Activated CD4-positive, alpha-beta T cell treated with anti-CD3 and anti-CD28 coated beads, Interleukin-2, amount 10 ng/mL, durations not matched to agents 7 days and 5 days (primary cell): ENCODE measurements at regions not wholly inside any gene's neighbourhood (a gene's known extent, or its start where the extent isn't known, plus 50 kb on each side); places are given as distances from the start of the nearest gene placed in this dataset.

ENCODE experiments used
- CTCF ChIA-PET: fragments of 350-600 bp; sonication (Branson Sonifier 250); formaldehyde crosslinking; loops from one replicate; lab custom pipeline; 2021; ENCODE audit warnings: antibody characterized with exemption; lab: Charles Lee
- POLR2A ChIA-PET: fragments of 350-600 bp; sonication (Branson Sonifier 250); formaldehyde crosslinking; loops from one replicate; lab custom pipeline; 2021; ENCODE audit warnings: antibody characterized with exemption; lab: Charles Lee
- DNase-seq: peaks from one replicate; pipeline ENCODE4 v3.0.0-alpha.2; 2020
- H3K27ac Mint-ChIP-seq: one replicate; pipeline ENCODE4 v1.8.0; 2021; ENCODE audit warnings: mild to moderate bottlenecking, moderate library complexity, mixed read lengths
- H3K27me3 Mint-ChIP-seq: one replicate; pipeline ENCODE4 v1.8.0; 2021; ENCODE audit warnings: mixed read lengths
- H3K36me3 Mint-ChIP-seq: one replicate; pipeline ENCODE4 v1.8.0; 2021; ENCODE audit warnings: low read depth, mixed read lengths
- H3K4me1 Mint-ChIP-seq: one replicate; pipeline ENCODE4 v1.8.0; 2021; ENCODE audit warnings: mixed read lengths
- H3K4me3 Mint-ChIP-seq: one replicate; pipeline ENCODE4 v1.8.0; 2021; ENCODE audit warnings: mild to moderate bottlenecking, moderate library complexity, mixed read lengths
- H3K9me3 Mint-ChIP-seq: one replicate; pipeline ENCODE4 v1.8.0; 2021; ENCODE audit warnings: mixed read lengths

- Mint-ChIP-seq H3K36me3 (no peaks in the 10 kb centered on the region), H3K4me3 (no peak overlapping the region), H3K4me1 (no peaks in the 10 kb centered on the region), H3K9me3 (peaks cover 2% of the 10 kb centered on the region), H3K27me3 (no peaks in the 10 kb centered on the region), H3K27ac (no peak overlapping the region)
- DNase-seq: no peak
- POLR2A ChIA-PET: no interaction called here
- CTCF ChIA-PET: no interaction called here
Measured at GRCh38 chr9:10674586-10674985, 61.8 kb upstream of the PTPRD start.

- Mint-ChIP-seq H3K4me3 (no peak overlapping the region), H3K9me3 (peaks cover 2% of the 10 kb centered on the region), H3K27ac (no peak overlapping the region), H3K4me1 (no peaks in the 10 kb centered on the region), H3K36me3 (no peaks in the 10 kb centered on the region), H3K27me3 (no peaks in the 10 kb centered on the region)
- ChIA-PET CTCF (no interaction called here), POLR2A (no interaction called here)
- DNase-seq: no peak
Measured at GRCh38 chr9:10678010-10678409, 65.2 kb upstream of the PTPRD start.

GRCh38 chr9:10678790-10679189, 66.0 kb upstream of the PTPRD start:
- CTCF ChIA-PET: no interaction called here
- no peak overlapping the region for H3K4me3 Mint-ChIP-seq
- POLR2A ChIA-PET: no interaction called here
- H3K27me3 Mint-ChIP-seq: no peaks in the 10 kb centered on the region
- DNase-seq: no peak
- H3K36me3 Mint-ChIP-seq: no peaks in the 10 kb centered on the region
- no peaks in the 10 kb centered on the region for H3K4me1 Mint-ChIP-seq
- H3K9me3 Mint-ChIP-seq: peaks cover 2% of the 10 kb centered on the region
- H3K27ac Mint-ChIP-seq: no peak overlapping the region

GRCh38 chr9:10686943-10687342, 74.1 kb upstream of the PTPRD start:
- no peak overlapping the region for H3K27ac Mint-ChIP-seq
- no peaks in the 10 kb centered on the region for H3K9me3 Mint-ChIP-seq
- ChIA-PET POLR2A (no interaction called here), CTCF (no interaction called here)
- H3K4me3 Mint-ChIP-seq: no peak overlapping the region
- no peaks in the 10 kb centered on the region for H3K4me1 Mint-ChIP-seq
- no peak for DNase-seq
- H3K27me3 Mint-ChIP-seq: no peaks in the 10 kb centered on the region
- H3K36me3 Mint-ChIP-seq: no peaks in the 10 kb centered on the region

GRCh38 chr9:10690546-10690945, 77.7 kb upstream of the PTPRD start:
- Mint-ChIP-seq H3K4me1 (no peaks in the 10 kb centered on the region), H3K27ac (no peak overlapping the region), H3K9me3 (peaks cover 3% of the 10 kb centered on the region), H3K27me3 (no peaks in the 10 kb centered on the region), H3K4me3 (no peak overlapping the region), H3K36me3 (no peaks in the 10 kb centered on the region)
- CTCF ChIA-PET: no interaction called here
- POLR2A ChIA-PET: no interaction called here
- DNase-seq: no peak

- POLR2A ChIA-PET: no interaction called here
- no peaks in the 10 kb centered on the region for H3K4me1 Mint-ChIP-seq
Measured at GRCh38 chr9:10697044-10697443, 84.2 kb upstream of the PTPRD start.

GRCh38 chr9:10700291-10700690, 87.5 kb upstream of the PTPRD start:
- ChIA-PET POLR2A (no interaction called here), CTCF (no interaction called here)
- H3K4me1 Mint-ChIP-seq: no peaks in the 10 kb centered on the region
- no peak overlapping the region for H3K4me3 Mint-ChIP-seq
- H3K27ac Mint-ChIP-seq: no peak overlapping the region
- peaks cover 2% of the 10 kb centered on the region for H3K9me3 Mint-ChIP-seq
- no peaks in the 10 kb centered on the region for H3K27me3 Mint-ChIP-seq
- no peak for DNase-seq
- no peaks in the 10 kb centered on the region for H3K36me3 Mint-ChIP-seq

More at GRCh38 chr9:10697044-10697443, 84.2 kb upstream of the PTPRD start:
- H3K9me3 Mint-ChIP-seq: peaks cover 3% of the 10 kb centered on the region
- no peaks in the 10 kb centered on the region for H3K27me3 Mint-ChIP-seq
- CTCF ChIA-PET: no interaction called here
- H3K4me3 Mint-ChIP-seq: no peak overlapping the region
- no peak overlapping the region for H3K27ac Mint-ChIP-seq
- H3K36me3 Mint-ChIP-seq: no peaks in the 10 kb centered on the region
- DNase-seq: no peak

- no peaks in the 10 kb centered on the region for H3K27me3 Mint-ChIP-seq
- no peaks in the 10 kb centered on the region for H3K4me1 Mint-ChIP-seq
- DNase-seq: no peak
- no peak overlapping the region for H3K4me3 Mint-ChIP-seq
- no peak overlapping the region for H3K27ac Mint-ChIP-seq
- ChIA-PET CTCF (no interaction called here), POLR2A (no interaction called here)
- H3K36me3 Mint-ChIP-seq: no peaks in the 10 kb centered on the region
- peaks cover 2% of the 10 kb centered on the region for H3K9me3 Mint-ChIP-seq
Measured at GRCh38 chr9:10700915-10701314, 88.1 kb upstream of the PTPRD start.

- POLR2A ChIA-PET: no interaction called here
- CTCF ChIA-PET: no interaction called here
- Mint-ChIP-seq H3K4me1 (no peaks in the 10 kb centered on the region), H3K9me3 (peaks cover 6% of the 10 kb centered on the region), H3K27ac (no peak overlapping the region), H3K36me3 (no peaks in the 10 kb centered on the region), H3K4me3 (no peak overlapping the region), H3K27me3 (no peaks in the 10 kb centered on the region)
- no peak for DNase-seq
Measured at GRCh38 chr9:10701906-10702305, 89.1 kb upstream of the PTPRD start.

- ChIA-PET POLR2A (no interaction called here), CTCF (no interaction called here)
- H3K4me3 Mint-ChIP-seq: no peak overlapping the region
- no peaks in the 10 kb centered on the region for H3K36me3 Mint-ChIP-seq
- peaks cover 6% of the 10 kb centered on the region for H3K9me3 Mint-ChIP-seq
- no peaks in the 10 kb centered on the region for H3K4me1 Mint-ChIP-seq
- DNase-seq: no peak
- no peak overlapping the region for H3K27ac Mint-ChIP-seq
- H3K27me3 Mint-ChIP-seq: no peaks in the 10 kb centered on the region
Measured at GRCh38 chr9:10703139-10703538, 90.3 kb upstream of the PTPRD start.

GRCh38 chr9:10704720-10705119, 91.9 kb upstream of the PTPRD start:
- no peak overlapping the region for H3K27ac Mint-ChIP-seq
- H3K9me3 Mint-ChIP-seq: peaks cover 6% of the 10 kb centered on the region
- no peak overlapping the region for H3K4me3 Mint-ChIP-seq
- CTCF ChIA-PET: no interaction called here
- H3K27me3 Mint-ChIP-seq: no peaks in the 10 kb centered on the region
- DNase-seq: no peak
- H3K4me1 Mint-ChIP-seq: no peaks in the 10 kb centered on the region
- no peaks in the 10 kb centered on the region for H3K36me3 Mint-ChIP-seq
- POLR2A ChIA-PET: no interaction called here

GRCh38 chr9:10705383-10705782, 92.6 kb upstream of the PTPRD start:
- no peak overlapping the region for H3K27ac Mint-ChIP-seq
- no peak for DNase-seq
- POLR2A ChIA-PET: no interaction called here
- no peak overlapping the region for H3K4me3 Mint-ChIP-seq
- CTCF ChIA-PET: no interaction called here
- H3K27me3 Mint-ChIP-seq: no peaks in the 10 kb centered on the region
- no peaks in the 10 kb centered on the region for H3K36me3 Mint-ChIP-seq
- peaks cover 6% of the 10 kb centered on the region for H3K9me3 Mint-ChIP-seq
- H3K4me1 Mint-ChIP-seq: no peaks in the 10 kb centered on the region

- Mint-ChIP-seq H3K4me3 (no peak overlapping the region), H3K36me3 (no peaks in the 10 kb centered on the region), H3K4me1 (no peaks in the 10 kb centered on the region), H3K9me3 (peaks cover 6% of the 10 kb centered on the region), H3K27ac (no peak overlapping the region), H3K27me3 (no peaks in the 10 kb centered on the region)
- no peak for DNase-seq
- ChIA-PET POLR2A (no interaction called here), CTCF (no interaction called here)
Measured at GRCh38 chr9:10706788-10707187, 94.0 kb upstream of the PTPRD start.

GRCh38 chr9:10721301-10721700, 108.5 kb upstream of the PTPRD start:
- no peak for DNase-seq
- ChIA-PET POLR2A (no interaction called here), CTCF (no interaction called here)
- no peak overlapping the region for H3K27ac Mint-ChIP-seq
- H3K36me3 Mint-ChIP-seq: no peaks in the 10 kb centered on the region
- no peaks in the 10 kb centered on the region for H3K4me1 Mint-ChIP-seq
- H3K4me3 Mint-ChIP-seq: no peak overlapping the region
- H3K9me3 Mint-ChIP-seq: peaks cover 2% of the 10 kb centered on the region
- no peaks in the 10 kb centered on the region for H3K27me3 Mint-ChIP-seq
